ENCODE measurements at regions not wholly inside any gene's neighbourhood (a gene's known extent, or its start where the extent isn't known, plus 50 kb on each side); places are given as distances from the start of the nearest gene placed in this dataset.

- no peak for ATAC-seq (ENCODE audit: low FRiP score)
- no peak for DNase-seq (ENCODE audit: low spot score)
- TF ChIP-seq CTCF (IDR thresholded peaks at IDR 0.05), result no peak
Observed at GRCh38 chr1:222392556-222392955, 155.3 kb downstream of the HHIPL2 start.

GRCh38 chr1:222390181-222390580, 157.7 kb downstream of the HHIPL2 start:
- DNase-seq (ENCODE audit: low spot score), result no peak
- ATAC-seq (ENCODE audit: low FRiP score), result no peak
- TF ChIP-seq CTCF (IDR thresholded peaks at IDR 0.05), result no peak

- ATAC-seq (ENCODE audit: low FRiP score), result no peak
- TF ChIP-seq CTCF (IDR thresholded peaks at IDR 0.05), result no peak
- no peak for DNase-seq (ENCODE audit: low spot score)
Observed at GRCh38 chr1:222387007-222387814, 160.7 kb downstream of the HHIPL2 start.

DNA sequence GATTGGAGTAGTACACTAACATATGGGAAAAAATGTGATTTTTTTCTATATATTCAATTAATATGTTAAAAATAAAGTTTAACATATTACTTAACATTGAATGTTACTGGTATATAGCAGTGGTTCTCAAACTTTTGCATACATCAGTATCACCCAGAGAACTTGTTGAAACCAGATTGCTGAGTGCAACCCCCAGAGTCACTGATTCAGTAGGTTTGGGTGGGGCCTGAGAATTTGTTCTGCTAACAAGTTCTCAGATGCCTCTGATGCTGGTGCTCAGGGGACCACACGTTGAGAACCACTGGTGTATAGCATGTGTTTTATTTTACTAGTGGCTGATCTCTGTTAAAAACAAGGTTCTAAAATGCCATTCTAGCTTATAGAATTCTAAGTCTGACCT, 161.9 kb downstream of the HHIPL2 start:
- TF ChIP-seq CTCF (IDR thresholded peaks at IDR 0.05), result no peak
- ATAC-seq (ENCODE audit: low FRiP score) (no peak), DNase-seq (ENCODE audit: low spot score) (no peak)

GRCh38 chr1:222385262-222385661, 162.6 kb downstream of the HHIPL2 start:
- TF ChIP-seq CTCF (IDR thresholded peaks at IDR 0.05), result no peak
- ATAC-seq (ENCODE audit: low FRiP score), result no peak
- no peak for DNase-seq (ENCODE audit: low spot score)

DNA sequence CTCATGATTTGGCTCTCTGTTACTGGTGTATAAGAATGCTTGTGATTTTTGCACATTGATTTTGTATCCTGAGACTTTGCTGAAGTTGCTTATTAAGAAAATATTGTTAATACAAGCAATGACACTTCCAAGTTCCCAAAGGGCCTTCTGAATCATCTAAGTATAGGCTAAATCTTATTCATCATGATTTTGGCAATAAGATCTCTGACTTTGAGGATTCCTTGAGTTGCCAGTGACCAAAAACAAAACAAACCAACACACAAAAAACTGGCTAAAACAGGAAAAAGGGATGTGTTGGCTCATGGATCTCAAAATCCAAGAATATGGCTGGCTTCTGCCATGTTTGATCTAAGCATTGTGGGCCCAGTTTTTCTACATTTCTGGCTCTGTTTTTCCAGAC, 163.4 kb downstream of the HHIPL2 start:
- ATAC-seq (ENCODE audit: low FRiP score) (no peak), DNase-seq (ENCODE audit: low spot score) (no peak)
- TF ChIP-seq CTCF (IDR thresholded peaks at IDR 0.05), result no peak

DNA sequence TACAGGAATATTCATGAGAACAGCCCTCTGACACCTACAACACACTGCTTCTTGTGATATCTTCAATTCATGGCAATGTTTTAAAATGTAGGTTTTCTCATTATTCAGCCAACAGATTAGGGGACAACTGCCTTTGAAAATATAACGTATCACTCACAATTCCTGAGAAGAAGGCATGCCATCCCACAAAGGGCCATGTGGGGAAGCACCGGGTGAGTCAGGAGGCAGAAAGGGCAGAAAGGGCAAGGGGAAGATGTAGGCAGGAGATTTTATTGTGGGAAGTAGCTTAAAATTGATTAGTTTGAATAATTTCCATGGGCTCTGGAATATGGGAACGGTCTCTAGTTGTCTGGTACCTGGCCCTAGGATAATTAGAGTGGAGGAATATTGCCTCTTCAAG, 165.7 kb downstream of the HHIPL2 start:
- no peak for DNase-seq (ENCODE audit: low spot score)
- ATAC-seq (ENCODE audit: low FRiP score), result no peak
- no peak for TF ChIP-seq CTCF (IDR thresholded peaks at IDR 0.05)

Measured in omental fat pad (tissue), 3 donors.